Amniotic epithelial cell (primary cell): ENCODE measurements at regions not wholly inside any gene's neighbourhood (a gene's known extent, or its start where the extent isn't known, plus 50 kb on each side); places are given as distances from the start of the nearest gene placed in this dataset.
"Not testable (repeated sequence)": the region's sequence is repeated elsewhere in the genome, so short reads cannot be mapped to it uniquely, and the experiment has no call there.

Experiments
- DNase-seq: peaks from one replicate; pipeline ENCODE4 v3.0.0-alpha.2; 2010; ENCODE audit warnings: low read depth

DNA sequence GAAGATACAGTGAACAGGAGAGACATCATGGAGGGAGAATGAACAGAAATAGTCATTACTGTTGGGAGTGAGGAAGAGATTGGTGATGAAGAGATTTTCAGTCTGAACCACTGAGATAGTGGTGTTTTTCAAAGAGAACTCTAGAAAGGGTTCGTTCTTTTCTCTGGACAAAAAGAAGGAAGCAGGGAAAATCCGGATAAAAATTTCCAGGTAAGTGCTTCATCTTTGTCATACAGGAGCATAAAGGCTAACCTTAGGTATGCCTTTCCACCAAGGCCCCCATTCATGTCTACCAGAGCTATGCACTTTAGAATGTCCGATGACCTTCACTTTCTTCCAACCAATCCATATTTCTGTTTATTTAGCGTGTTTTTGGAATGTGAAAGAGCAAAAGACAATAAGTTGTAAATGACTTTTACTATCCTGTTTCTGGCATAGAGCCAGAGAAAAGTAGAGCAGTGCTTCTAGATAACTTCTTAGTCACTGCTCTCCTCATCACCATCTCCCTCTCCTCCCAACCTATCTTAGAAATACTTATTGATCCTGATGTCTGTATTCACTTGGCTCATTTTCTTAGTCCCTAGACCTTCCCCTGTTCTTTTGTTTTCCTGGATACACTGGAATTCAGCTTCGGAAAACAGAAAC, 116.5 kb downstream of the TTC6 start:
- DNase-seq, result no peak

- DNase-seq, result not testable (repeated sequence)
Observed at GRCh38 chr14:37712476-37712860, 117.0 kb downstream of the TTC6 start.

DNA sequence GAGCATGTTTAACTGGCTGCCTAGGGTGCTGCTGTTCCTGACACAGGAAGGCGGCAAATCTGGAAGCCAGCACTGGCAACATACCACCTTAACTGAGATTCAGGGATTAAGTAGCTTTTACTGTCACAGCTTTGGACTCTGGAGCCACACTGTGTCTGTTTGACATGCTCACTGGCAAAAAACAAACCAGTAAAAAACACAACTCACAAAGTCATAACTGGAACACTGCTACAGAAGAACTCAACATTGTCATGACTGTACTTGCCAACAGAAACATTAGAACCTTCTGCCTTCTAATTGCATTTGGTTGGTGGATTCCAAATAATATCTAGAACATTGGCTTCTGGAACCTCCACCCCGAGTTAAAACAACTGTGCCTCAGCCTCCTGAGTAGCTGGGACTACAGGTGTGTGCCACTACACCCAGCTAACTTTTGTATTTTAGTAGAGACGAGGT, 117.6 kb downstream of the TTC6 start:
- no peak for DNase-seq

- no peak for DNase-seq
Observed at GRCh38 chr14:37720131-37720530, 124.7 kb downstream of the TTC6 start.

DNA sequence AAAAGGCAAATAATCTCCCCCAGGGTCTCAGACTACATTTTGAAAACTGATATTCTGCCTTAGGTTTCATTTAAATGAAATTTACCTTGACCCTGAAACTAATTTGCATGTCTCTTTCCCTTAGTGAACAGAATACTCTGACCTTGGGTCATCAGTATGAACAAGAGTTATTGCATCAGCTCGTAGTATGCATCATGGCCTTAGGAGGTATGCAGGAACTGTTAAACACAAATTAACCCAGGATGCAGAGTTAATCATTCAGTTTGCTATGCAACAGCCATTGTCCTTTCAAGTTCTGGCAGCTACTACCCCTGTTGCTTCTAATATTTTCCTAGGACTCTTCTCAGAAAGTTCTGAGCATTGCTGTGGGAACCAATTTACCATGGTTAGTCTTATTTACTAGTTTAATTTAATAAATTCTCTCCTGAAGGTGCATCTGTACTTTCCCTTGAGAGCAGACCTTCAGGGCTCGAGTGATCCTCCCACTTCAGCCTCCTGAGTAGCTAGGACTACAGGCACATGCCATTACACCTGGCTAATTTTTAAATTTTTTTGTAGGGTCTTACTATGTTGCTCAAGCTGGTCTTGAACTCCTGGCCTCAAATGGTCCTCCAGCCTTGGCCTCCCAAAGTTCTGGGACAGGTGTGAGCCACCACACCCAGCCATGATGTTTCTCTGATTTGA, 126.7 kb downstream of the TTC6 start:
- peak; percentile 42 for DNase-seq

DNA sequence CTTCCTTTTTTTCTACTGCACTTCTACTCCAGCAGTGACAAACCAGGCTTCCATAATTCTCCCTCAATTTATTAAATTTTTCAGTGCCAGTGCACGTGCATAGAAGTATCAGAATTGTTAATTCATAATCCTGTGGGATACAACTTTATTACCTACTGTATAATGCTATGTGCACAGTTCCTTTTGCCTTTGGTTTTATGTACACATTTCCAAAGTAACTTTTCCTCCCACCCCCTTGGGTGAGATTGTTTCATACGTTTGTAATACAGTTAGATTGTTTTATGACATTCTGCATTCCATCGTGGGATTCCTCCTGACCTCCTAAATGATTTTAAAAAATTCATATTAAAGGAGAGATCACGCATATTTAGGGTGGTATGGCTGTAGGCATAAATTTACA, 128.1 kb downstream of the TTC6 start:
- DNase-seq, result no peak

DNA sequence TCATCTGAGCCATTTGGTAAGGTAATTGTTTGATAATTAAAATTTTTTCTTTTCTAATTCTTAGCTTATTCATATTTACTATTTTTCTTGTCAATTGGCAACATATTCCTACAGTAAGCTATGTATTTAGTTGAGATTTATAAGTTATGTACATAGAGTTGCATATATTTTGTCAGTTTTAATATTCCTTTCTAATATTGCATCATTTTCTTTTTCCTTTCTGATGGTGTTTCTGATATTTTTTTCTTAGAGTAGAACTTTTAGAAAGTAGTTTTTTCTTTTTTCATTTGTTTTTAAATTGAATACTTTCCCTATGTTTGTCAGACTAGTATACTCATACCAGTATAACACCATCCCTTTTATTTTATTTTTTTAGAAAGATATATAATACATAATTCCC, 131.3 kb downstream of the TTC6 start:
- no peak for DNase-seq

- DNase-seq, result no peak
Observed at GRCh38 chr14:37729218-37729617, 133.8 kb downstream of the TTC6 start.

- DNase-seq, result no peak
Observed at GRCh38 chr14:37731094-37731493, 135.7 kb downstream of the TTC6 start.

- DNase-seq, result no peak
Observed at GRCh38 chr14:37745657-37746056, 150.2 kb downstream of the TTC6 start.

- DNase-seq, result no peak
Observed at GRCh38 chr14:37746140-37746832, 150.9 kb downstream of the TTC6 start.

- DNase-seq, result no peak
Observed at GRCh38 chr14:37753459-37753858, 158.0 kb downstream of the TTC6 start.

- DNase-seq, result not testable (repeated sequence)
Observed at GRCh38 chr14:37760275-37760674, 164.8 kb downstream of the TTC6 start.

GRCh38 chr14:37763266-37763665, 167.8 kb downstream of the TTC6 start:
- no peak for DNase-seq

- not testable (repeated sequence) for DNase-seq
Observed at GRCh38 chr14:37772283-37772682, 176.9 kb downstream of the TTC6 start.

DNA sequence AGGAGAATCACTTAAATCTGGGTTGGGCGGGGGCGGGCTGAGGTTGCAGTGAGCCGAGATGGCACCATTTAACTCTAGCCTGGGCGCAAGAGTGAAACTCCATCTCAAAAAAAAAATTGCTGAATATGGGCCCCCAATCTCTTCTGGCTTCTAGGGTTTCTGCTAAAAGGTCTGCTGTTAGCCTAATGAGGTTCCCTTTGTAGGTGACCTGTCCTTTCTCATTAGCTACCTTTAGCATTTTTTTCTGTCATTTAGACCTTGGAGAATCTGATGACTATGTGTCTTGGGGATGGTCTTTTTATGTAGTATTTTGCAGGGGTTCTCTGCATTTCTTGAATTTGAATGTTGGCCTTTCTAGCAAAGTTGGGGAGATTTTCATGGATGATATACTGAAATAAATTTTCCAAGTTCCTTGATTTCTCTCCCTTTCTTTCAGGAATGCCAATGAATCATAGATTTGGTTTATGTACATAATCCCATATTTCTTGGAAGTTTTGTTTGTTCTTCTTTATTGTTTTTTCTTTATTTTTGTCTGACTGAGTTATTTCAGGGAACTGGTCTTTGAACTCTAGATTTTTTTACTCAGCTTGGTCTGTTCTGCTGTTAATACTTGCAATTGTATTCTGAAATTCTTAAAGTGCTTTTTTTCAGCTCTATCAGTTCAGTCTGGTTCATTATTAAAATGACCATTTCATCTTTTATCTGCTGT, 181.5 kb downstream of the TTC6 start:
- no peak for DNase-seq

DNA sequence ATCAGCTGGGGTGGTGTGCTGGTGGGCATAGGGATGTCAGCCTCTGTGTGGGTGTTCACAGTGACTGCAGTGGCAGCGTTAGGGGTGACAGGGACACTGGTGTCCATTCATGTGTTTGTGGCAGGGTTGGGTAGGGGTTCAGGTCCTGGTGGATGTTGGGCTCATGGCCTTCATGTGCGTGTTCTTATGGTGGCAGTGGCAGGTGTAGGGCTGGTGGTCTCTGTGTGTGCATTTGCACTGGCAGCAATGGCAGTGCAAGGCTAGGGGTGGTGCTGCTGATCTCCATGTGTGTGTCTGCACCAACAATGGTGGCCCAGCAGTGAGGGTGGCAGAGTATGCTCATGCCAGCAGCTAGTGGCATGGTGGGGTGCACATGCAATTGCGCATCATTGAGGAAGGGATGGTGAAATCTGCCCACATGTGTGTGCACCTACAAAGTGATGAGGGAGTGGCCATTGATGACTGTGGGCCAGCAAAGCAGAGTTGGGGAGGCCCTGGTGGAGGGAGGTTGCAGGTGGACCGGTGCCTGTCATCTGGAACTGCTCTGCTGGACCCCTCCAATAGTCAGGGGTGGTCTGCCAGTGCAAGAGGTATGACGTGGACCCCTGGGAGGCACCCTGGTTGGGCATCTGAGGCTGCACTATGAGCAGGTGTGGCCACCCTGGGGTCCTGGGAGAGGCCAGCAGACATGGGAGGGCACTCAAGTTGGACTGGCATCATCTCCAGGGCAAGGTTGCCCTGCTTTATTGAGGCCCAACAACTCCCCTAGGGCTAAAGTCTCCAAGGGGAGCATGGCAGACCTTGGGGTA, 182.9 kb downstream of the TTC6 start:
- DNase-seq, result no peak

- no peak for DNase-seq
Observed at GRCh38 chr14:37779480-37779879, 184.1 kb downstream of the TTC6 start.

DNA sequence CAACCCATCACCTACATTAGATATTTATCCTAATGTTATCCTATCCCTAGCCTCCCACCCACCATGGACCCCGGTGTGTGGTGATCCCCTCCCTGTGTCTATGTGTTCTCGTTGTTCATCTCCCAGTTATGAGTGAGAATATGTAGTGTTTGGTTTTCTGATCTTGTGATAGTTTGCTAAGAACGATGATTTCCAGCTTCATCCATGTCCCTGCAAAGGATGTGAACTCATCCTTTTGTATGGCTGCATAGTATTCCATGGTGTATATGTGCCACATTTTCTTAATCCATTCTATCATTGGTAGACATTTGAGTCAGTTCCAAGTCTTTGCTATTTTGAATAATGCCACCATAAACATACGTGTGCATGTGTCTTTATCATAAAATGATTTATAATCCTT, 185.3 kb downstream of the TTC6 start:
- DNase-seq, result not testable (repeated sequence)

- DNase-seq, result not testable (repeated sequence)
Observed at GRCh38 chr14:37784203-37784826, 188.9 kb downstream of the TTC6 start.

DNA sequence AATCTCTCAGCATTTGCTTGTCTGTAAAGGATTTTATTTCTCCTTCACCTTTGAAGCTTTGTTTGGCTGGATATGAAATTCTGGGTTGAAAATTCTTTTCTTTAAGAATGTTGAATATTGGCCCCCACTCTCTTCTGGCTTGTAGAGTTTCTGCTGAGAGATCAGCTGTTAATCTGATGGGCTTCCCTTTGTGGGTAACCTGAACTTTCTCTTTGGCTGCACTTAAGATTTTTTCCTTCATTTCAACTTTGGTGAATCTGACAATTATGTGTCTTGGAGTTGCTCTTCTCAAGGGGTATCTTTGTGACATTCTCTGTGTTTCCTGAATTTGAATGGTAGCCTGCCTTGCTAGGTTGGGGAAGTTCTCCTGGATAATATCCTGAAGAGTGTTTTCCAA, 189.4 kb downstream of the TTC6 start:
- DNase-seq, result not testable (repeated sequence)
